Liver (tissue), 3 donors: ENCODE measurements at regions not wholly inside any gene's neighbourhood (a gene's known extent, or its start where the extent isn't known, plus 50 kb on each side); places are given as distances from the start of the nearest gene placed in this dataset.

Experiments
- ATF3 ChIP-seq: IDR thresholded peaks from 2 replicates; pipeline ENCODE4 v1.6.1; 2016; ENCODE audit warnings: antibody characterized with exemption
- CTCF ChIP-seq: fragments of 150-350 bp; IDR thresholded peaks from 2 replicates; pipeline ENCODE4 v1.5.1; 2017; ENCODE audit warnings: improper control_type of control experiment, low read depth, low read length; ENCODE audit not compliant: missing input control
- EGR1 ChIP-seq, 2 donors: IDR thresholded peaks; 2 replicates each; pipeline ENCODE4 v1.6.1; 2016 to 2018; ENCODE audit warnings: antibody characterized with exemption in 2 of 2, low read depth in 2 of 2
- FOXA1 ChIP-seq: IDR thresholded peaks from 2 replicates; pipeline ENCODE4 v1.6.1; 2016; ENCODE audit warnings: antibody characterized with exemption
- GABPA ChIP-seq, 2 donors: IDR thresholded peaks in 1 of 2; conservative IDR thresholded peaks in 1 of 2; 2 replicates each; pipeline ENCODE4 v1.6.1; 2016; ENCODE audit warnings: antibody characterized with exemption in 2 of 2, mild to moderate bottlenecking in 1 of 2, moderate library complexity in 1 of 2
- MAX ChIP-seq: IDR thresholded peaks from 2 replicates; pipeline ENCODE4 v1.6.1; 2016; ENCODE audit warnings: antibody characterized with exemption
- NR2F2 ChIP-seq: IDR thresholded peaks from 2 replicates; pipeline ENCODE4 v1.6.1; 2016; ENCODE audit warnings: antibody characterized with exemption
- REST ChIP-seq: IDR thresholded peaks from 2 replicates; pipeline ENCODE4 v1.6.1; 2016; ENCODE audit warnings: antibody characterized with exemption, mild to moderate bottlenecking
- YY1 ChIP-seq: IDR thresholded peaks from 2 replicates; pipeline ENCODE4 v1.6.1; 2016; ENCODE audit warnings: antibody characterized with exemption, mild to moderate bottlenecking
- donor health status: healthy.
- donor health status: healthy.

GRCh38 chr13:22027566-22027965 is 356.7 kb downstream of the FGF9 start:
- TF ChIP-seq REST (no peak), CTCF (no peak), YY1 (no peak), GABPA (IDR thresholded peaks at IDR 0.05 in 1 of 2, conservative IDR thresholded peaks at IDR 0.05 in 1 of 2) (no peak), MAX (no peak), FOXA1 (no peak), ATF3 (no peak), EGR1 (IDR thresholded peaks at IDR 0.05; ENCODE audit: low read depth in 2 of 2) (no peak), NR2F2 (no peak)
